GM13976 (cell line): ENCODE measurements at regions not wholly inside any gene's neighbourhood (a gene's known extent, or its start where the extent isn't known, plus 50 kb on each side); places are given as distances from the start of the nearest gene placed in this dataset.

Source experiments
- DNase-seq: peaks from one replicate; pipeline ENCODE4 v3.0.0; 2012; ENCODE audit warnings: low spot score
- in situ Hi-C: fragments of 300-500 bp; cut with MboI; formaldehyde crosslinking; loops from one replicate; pipeline ENCODE4 v1.12.0; 2022; ENCODE audit warnings: low sequenced_read_pairs, mixed read lengths, inconsistent platforms; ENCODE audit not compliant: unreplicated experiment
- TF ChIP-seq, protein P1 (sequence below): IDR thresholded peaks from 2 replicates; pipeline ENCODE4 v1.5.1; 2012; ENCODE audit warnings: borderline replicate concordance, mild to moderate bottlenecking; ENCODE audit not compliant: insufficient read depth; ENCODE audit errors: extremely low read depth, missing control alignments, control extremely low read depth

DNA sequence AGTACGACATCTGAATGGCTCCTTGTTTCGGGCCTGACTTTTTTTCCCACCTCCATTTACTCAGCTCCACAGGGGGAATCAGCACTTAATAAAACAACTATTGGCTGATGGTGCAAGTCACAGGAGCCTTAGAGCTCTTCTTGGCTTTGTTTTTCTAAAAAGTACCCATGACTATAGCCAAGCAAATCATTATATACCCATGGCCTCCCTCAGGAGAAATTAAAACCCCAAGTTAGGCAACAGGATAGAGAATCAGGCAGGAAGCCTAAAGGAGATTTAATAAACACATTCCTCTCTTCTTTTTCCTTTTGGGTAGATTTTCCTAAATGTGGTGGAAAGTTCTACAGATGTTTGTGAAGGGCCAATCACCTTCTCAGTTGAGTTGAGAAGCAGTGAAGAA is 91.9 kb upstream of the RBPJ start:
- in situ Hi-C loops = no loop called here
- no peak for DNase-seq
- TF ChIP-seq, protein P1, sequence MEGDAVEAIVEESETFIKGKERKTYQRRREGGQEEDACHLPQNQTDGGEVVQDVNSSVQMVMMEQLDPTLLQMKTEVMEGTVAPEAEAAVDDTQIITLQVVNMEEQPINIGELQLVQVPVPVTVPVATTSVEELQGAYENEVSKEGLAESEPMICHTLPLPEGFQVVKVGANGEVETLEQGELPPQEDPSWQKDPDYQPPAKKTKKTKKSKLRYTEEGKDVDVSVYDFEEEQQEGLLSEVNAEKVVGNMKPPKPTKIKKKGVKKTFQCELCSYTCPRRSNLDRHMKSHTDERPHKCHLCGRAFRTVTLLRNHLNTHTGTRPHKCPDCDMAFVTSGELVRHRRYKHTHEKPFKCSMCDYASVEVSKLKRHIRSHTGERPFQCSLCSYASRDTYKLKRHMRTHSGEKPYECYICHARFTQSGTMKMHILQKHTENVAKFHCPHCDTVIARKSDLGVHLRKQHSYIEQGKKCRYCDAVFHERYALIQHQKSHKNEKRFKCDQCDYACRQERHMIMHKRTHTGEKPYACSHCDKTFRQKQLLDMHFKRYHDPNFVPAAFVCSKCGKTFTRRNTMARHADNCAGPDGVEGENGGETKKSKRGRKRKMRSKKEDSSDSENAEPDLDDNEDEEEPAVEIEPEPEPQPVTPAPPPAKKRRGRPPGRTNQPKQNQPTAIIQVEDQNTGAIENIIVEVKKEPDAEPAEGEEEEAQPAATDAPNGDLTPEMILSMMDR = no peak

GRCh38 chr4:26229974-26230373 is 90.8 kb upstream of the RBPJ start:
- in situ Hi-C loops = no loop called here
- no peak for DNase-seq
- TF ChIP-seq, protein P1 = no peak

DNA sequence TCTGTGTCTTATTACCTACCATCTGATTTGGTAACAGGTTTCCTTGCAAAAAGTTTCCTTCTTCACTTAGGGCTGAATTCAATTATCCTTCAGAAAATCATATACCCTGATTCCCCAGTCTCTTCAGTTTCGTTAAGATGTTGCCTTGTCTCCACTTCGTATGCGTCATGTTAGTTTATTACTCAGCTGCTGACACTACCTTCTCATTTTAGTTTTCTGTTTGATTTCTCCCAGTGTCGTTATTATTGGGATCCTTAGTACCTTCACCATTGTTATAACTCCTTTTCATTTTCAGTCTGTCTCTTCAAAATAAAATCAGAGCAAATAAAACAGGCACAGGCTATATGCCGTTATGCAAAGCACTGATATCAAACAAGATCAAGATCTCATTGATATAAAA is 87.5 kb upstream of the RBPJ start:
- in situ Hi-C loops = no loop called here
- no peak for DNase-seq
- TF ChIP-seq, protein P1 = no peak

DNA sequence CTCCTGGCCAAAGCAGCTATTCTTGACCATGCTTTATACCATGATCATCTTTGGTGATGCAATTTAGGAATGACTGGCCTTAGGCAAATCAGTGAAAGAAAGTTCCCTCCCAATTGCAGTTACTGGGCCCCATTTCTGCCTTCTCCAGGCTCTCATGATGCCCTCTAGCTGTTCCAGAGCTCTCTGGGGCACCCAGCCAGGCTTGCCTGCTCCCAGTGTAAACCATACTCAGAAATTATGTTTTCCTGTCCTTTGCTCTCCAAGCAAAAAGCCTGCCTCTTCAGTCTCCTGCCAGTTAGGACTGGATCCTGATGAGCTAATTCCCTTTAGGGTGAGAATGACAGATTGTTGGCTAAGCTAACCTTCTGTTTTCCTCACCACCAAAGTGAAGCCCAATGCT is 85.3 kb upstream of the RBPJ start:
- in situ Hi-C loops = no loop called here

DNA sequence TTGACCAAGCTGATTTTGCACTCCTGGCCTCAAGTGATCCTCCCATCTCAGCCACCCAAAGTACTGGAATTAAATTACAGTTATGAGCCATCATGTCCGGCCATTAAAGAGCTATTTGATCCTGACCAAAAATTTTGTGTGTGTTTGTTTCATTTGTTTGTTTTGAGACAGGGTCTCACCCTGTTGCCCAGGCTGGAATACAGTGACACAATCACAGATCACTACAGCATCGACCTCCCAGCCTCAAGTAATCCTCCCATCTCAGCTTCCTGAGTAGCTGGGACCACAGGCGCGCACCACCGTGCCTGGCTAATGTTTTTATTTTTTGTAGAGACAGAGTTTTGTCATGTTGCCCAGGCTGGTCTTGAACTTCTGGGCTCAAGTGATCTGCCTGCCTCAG is 82.9 kb upstream of the RBPJ start:
- DNase-seq = no peak
- in situ Hi-C loops = no loop called here
- TF ChIP-seq, protein P1 = no peak

More for the DNA sequence above, 85.3 kb upstream of the RBPJ start:
- DNase-seq = no peak
- TF ChIP-seq, protein P1 = no peak

- in situ Hi-C loops = no loop called here
- DNase-seq = no peak
- TF ChIP-seq, protein P1 = no peak
Measured at GRCh38 chr4:26238426-26238777, 82.4 kb upstream of the RBPJ start.
